ENCODE measurements at regions not wholly inside any gene's neighbourhood (a gene's known extent, or its start where the extent isn't known, plus 50 kb on each side); places are given as distances from the start of the nearest gene placed in this dataset.

DNA sequence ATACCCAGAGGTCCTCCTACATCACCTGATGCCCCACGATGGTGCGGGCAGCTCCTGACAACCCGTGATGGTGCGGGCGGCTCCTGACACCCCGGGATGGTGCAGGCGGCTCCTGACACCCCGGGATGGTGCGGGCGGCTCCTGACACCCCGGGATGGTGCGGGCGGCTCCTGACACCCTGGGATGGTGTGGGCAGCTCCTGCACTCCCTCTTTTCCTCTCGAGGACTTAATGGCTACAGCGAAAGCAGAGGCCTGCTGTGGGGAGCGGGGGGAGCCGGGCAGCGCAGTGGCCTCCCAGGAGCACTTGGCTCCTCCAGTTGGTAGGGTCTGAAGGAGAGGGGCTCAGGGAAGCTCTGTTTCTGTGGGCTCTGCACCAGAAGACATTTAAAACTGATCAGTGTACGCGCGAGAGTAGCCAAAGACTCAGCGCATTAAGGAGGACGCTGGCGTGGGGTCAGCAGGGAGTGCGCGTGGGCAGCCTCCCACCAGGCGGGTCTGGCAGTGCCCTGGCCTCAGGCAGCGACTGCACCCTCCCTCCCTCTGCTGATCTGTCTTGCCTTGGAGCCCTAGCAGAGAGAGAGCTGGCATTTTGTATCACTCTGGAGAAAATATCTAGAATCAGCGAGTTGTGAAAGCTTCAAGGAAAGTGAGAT is 464.5 kb upstream of the MYT1L start:
- no peak for TF ChIP-seq POLR2AphosphoS5 (IDR thresholded peaks at IDR 0.05)
- TF ChIP-seq, protein P1, sequence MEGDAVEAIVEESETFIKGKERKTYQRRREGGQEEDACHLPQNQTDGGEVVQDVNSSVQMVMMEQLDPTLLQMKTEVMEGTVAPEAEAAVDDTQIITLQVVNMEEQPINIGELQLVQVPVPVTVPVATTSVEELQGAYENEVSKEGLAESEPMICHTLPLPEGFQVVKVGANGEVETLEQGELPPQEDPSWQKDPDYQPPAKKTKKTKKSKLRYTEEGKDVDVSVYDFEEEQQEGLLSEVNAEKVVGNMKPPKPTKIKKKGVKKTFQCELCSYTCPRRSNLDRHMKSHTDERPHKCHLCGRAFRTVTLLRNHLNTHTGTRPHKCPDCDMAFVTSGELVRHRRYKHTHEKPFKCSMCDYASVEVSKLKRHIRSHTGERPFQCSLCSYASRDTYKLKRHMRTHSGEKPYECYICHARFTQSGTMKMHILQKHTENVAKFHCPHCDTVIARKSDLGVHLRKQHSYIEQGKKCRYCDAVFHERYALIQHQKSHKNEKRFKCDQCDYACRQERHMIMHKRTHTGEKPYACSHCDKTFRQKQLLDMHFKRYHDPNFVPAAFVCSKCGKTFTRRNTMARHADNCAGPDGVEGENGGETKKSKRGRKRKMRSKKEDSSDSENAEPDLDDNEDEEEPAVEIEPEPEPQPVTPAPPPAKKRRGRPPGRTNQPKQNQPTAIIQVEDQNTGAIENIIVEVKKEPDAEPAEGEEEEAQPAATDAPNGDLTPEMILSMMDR (IDR thresholded peaks at IDR 0.05) = no peak
